Erythroblast (primary cell): ENCODE measurements at regions not wholly inside any gene's neighbourhood (a gene's known extent, or its start where the extent isn't known, plus 50 kb on each side); places are given as distances from the start of the nearest gene placed in this dataset.

Experiments used
- GATA1 ChIP-seq: IDR thresholded peaks from 2 replicates; pipeline ENCODE4 v1.6.1; 2011; ENCODE audit warnings: low read depth, mild to moderate bottlenecking, control low read depth, low read length, moderate library complexity
- POLR2A ChIP-seq: IDR thresholded peaks from 2 replicates; pipeline ENCODE4 v1.6.1; 2011; ENCODE audit warnings: mild to moderate bottlenecking, low read length

GRCh38 chr17:70256751-70257150 lies 87.4 kb downstream of the KCNJ2 start:
- TF ChIP-seq POLR2A (no peak), GATA1 (no peak)
